GM21619 (cell line): ENCODE measurements at regions not wholly inside any gene's neighbourhood (a gene's known extent, or its start where the extent isn't known, plus 50 kb on each side); places are given as distances from the start of the nearest gene placed in this dataset.

ENCODE experiments used
- ATAC-seq: cut with Tn5 transposase; IDR thresholded peaks from one replicate; pipeline ENCODE4 v1.9.1; 2021; ENCODE audit not compliant: unreplicated experiment

- no peak for ATAC-seq
Measured at GRCh38 chr14:36035675-36036074, 140.8 kb downstream of the PTCSC3 start.

GRCh38 chr14:36028665-36029064 is 147.9 kb downstream of the PTCSC3 start:
- ATAC-seq, result no peak

- ATAC-seq, result no peak
Measured at GRCh38 chr14:36028218-36028617, 148.3 kb downstream of the PTCSC3 start.

GRCh38 chr14:36027354-36027753 is 149.2 kb downstream of the PTCSC3 start:
- no peak for ATAC-seq

- peak; percentile 36 for ATAC-seq
Measured at GRCh38 chr14:36022765-36023410, 153.6 kb downstream of the PTCSC3 start.

GRCh38 chr14:36021591-36022320 is 154.8 kb downstream of the PTCSC3 start:
- ATAC-seq, result peak; percentile 18

GRCh38 chr14:36021030-36021422 is 155.5 kb downstream of the PTCSC3 start:
- peak; percentile 53 for ATAC-seq

GRCh38 chr14:36020120-36021029 is 156.1 kb downstream of the PTCSC3 start:
- ATAC-seq, result no peak

GRCh38 chr14:36019126-36019525 is 157.4 kb downstream of the PTCSC3 start:
- no peak for ATAC-seq

GRCh38 chr14:36014236-36014635 is 162.3 kb downstream of the PTCSC3 start:
- ATAC-seq, result no peak

- ATAC-seq, result no peak
Measured at GRCh38 chr14:36013483-36013882, 163.0 kb downstream of the PTCSC3 start.

GRCh38 chr14:36012621-36013020 is 163.9 kb downstream of the PTCSC3 start:
- ATAC-seq, result no peak

- ATAC-seq, result no peak
Measured at GRCh38 chr14:36009643-36010042, 166.9 kb downstream of the PTCSC3 start.

- no peak for ATAC-seq
Measured at GRCh38 chr14:36006623-36007022, 169.9 kb downstream of the PTCSC3 start.

GRCh38 chr14:36005670-36006069 is 170.9 kb downstream of the PTCSC3 start:
- ATAC-seq, result no peak

- no peak for ATAC-seq
Measured at GRCh38 chr14:36001936-36002335, 174.6 kb downstream of the PTCSC3 start.

- no peak for ATAC-seq
Measured at GRCh38 chr14:35999294-35999693, 173.2 kb downstream of the BRMS1L start.

GRCh38 chr14:35998303-35998702 is 172.2 kb downstream of the BRMS1L start:
- no peak for ATAC-seq

- no peak for ATAC-seq
Measured at GRCh38 chr14:35993684-35993960, 167.5 kb downstream of the BRMS1L start.

GRCh38 chr14:35992816-35993683 is 166.9 kb downstream of the BRMS1L start:
- ATAC-seq, result no peak

- no peak for ATAC-seq
Measured at GRCh38 chr14:35991356-35991755, 165.2 kb downstream of the BRMS1L start.
